Neural cell (in vitro differentiated cells): ENCODE measurements at regions not wholly inside any gene's neighbourhood (a gene's known extent, or its start where the extent isn't known, plus 50 kb on each side); places are given as distances from the start of the nearest gene placed in this dataset.

ENCODE experiments used
- CTCF ChIP-seq: fragments of 450-650 bp; IDR thresholded peaks from 2 replicates; pipeline ENCODE4 v1.5.1; 2014; ENCODE audit warnings: antibody characterized with exemption, mild to moderate bottlenecking, moderate library complexity; ENCODE audit not compliant: poor library complexity, severe bottlenecking
- MXI1 ChIP-seq: fragments of 450-650 bp; conservative IDR thresholded peaks from 2 replicates; pipeline ENCODE4 v1.6.1; 2014; ENCODE audit warnings: antibody characterized with exemption, mild to moderate bottlenecking; ENCODE audit not compliant: poor library complexity, severe bottlenecking
- POLR2AphosphoS5 ChIP-seq: IDR thresholded peaks from 2 replicates; pipeline ENCODE4 v1.6.1; 2012
- REST ChIP-seq: IDR thresholded peaks from 2 replicates; pipeline ENCODE4 v1.6.1; 2012; ENCODE audit warnings: borderline replicate concordance

GRCh38 chr9:79014929-79015699 is 556.7 kb upstream of the TLE4 start:
- TF ChIP-seq CTCF: no peak
- no peak for TF ChIP-seq POLR2AphosphoS5
- no peak for TF ChIP-seq REST
- no peak for TF ChIP-seq MXI1
